ENCODE measurements at regions not wholly inside any gene's neighbourhood (a gene's known extent, or its start where the extent isn't known, plus 50 kb on each side); places are given as distances from the start of the nearest gene placed in this dataset.

GRCh38 chr11:129710423-129710822 is 105.2 kb upstream of the TMEM45B start:
- Histone ChIP-seq H4K5ac (ENCODE audit: low read depth, low read length) (no peak overlapping the region), H3K23ac (ENCODE audit: low read depth, low read length) (no peak overlapping the region), H3K27ac (ENCODE audit: insufficient read depth, low read length) (no peak overlapping the region), H2BK5ac (ENCODE audit: low read depth, low read length, poor library complexity, severe bottlenecking) (no peak overlapping the region), H4K8ac (ENCODE audit: low read depth in 2 of 2, low read length in 2 of 2) (no peak overlapping the region), H2AK9ac (replicated peaks; ENCODE audit: low read depth, low read length, poor library complexity) (no peak overlapping the region), H4K91ac (ENCODE audit: insufficient read depth, low read depth, low read length) (no peak overlapping the region), H2BK20ac (ENCODE audit: low read depth, low read length) (no peak overlapping the region), H2BK15ac (ENCODE audit: low read depth, low read length) (no peak overlapping the region), H3K18ac (ENCODE audit: low read depth, low read length) (no peak overlapping the region), H3K4me1 (ENCODE audit: control insufficient read depth, insufficient read depth, low read length) (no peaks in the 10 kb centered on the region), H3K36me3 (ENCODE audit: control insufficient read depth, insufficient read depth, low read length) (no peaks in the 10 kb centered on the region), H3K56ac (ENCODE audit: extremely low read depth, insufficient read depth, low read length) (no peak overlapping the region), H3K9me3 (ENCODE audit: control insufficient read depth, insufficient read depth, low read length) (no peaks in the 10 kb centered on the region), H4K20me1 (ENCODE audit: insufficient read depth, low read length) (no peaks in the 10 kb centered on the region), H3K4me2 (ENCODE audit: low read depth, low read length) (no peak overlapping the region), H2AK5ac (ENCODE audit: low read depth, low read length) (no peak overlapping the region), H3K4ac (ENCODE audit: low read depth, low read length) (no peak overlapping the region), H3K4me3 (ENCODE audit: insufficient read depth, low read depth, low read length) (no peak overlapping the region), H3K14ac (replicated peaks; ENCODE audit: low read depth, low read length) (no peak overlapping the region), H3K9ac (ENCODE audit: low read depth, low read length) (no peak overlapping the region), H2AFZ (replicated peaks; ENCODE audit: low read length, poor library complexity) (no peak overlapping the region), H3K27me3 (ENCODE audit: control insufficient read depth, insufficient read depth, low read length) (no peaks in the 10 kb centered on the region; the same call in 1 of the 2 replicates), H2BK120ac (ENCODE audit: low read depth, low read length) (no peak overlapping the region), H3K79me1 (ENCODE audit: low read depth in 1 of 2, low read length in 2 of 2) (no peaks in the 10 kb centered on the region), H3K9me1 (ENCODE audit: insufficient read depth, low read length) (no peaks in the 10 kb centered on the region)
- intact Hi-C loops (cut with micrococcal nuclease), result no loop called here
- ChIA-PET POLR2A (ENCODE audit: unreplicated experiment) (no interaction called here), CTCF (no interaction called here)
- TF ChIP-seq MXI1 (IDR thresholded peaks at IDR 0.05; ENCODE audit: borderline replicate concordance, low read depth, low read length), result no peak
- no peak for TF ChIP-seq RCOR1 (IDR thresholded peaks at IDR 0.05; ENCODE audit: insufficient replicate concordance, low read length)
- TF ChIP-seq FOS (IDR thresholded peaks at IDR 0.05; ENCODE audit: low read depth, low read length), result no peak
- TF ChIP-seq RFX5 (IDR thresholded peaks at IDR 0.05; ENCODE audit: low read depth, low read length), result no peak
- TF ChIP-seq CEBPB (IDR thresholded peaks at IDR 0.05; ENCODE audit: low read depth, low read length), result no peak
- TF ChIP-seq, protein P1, sequence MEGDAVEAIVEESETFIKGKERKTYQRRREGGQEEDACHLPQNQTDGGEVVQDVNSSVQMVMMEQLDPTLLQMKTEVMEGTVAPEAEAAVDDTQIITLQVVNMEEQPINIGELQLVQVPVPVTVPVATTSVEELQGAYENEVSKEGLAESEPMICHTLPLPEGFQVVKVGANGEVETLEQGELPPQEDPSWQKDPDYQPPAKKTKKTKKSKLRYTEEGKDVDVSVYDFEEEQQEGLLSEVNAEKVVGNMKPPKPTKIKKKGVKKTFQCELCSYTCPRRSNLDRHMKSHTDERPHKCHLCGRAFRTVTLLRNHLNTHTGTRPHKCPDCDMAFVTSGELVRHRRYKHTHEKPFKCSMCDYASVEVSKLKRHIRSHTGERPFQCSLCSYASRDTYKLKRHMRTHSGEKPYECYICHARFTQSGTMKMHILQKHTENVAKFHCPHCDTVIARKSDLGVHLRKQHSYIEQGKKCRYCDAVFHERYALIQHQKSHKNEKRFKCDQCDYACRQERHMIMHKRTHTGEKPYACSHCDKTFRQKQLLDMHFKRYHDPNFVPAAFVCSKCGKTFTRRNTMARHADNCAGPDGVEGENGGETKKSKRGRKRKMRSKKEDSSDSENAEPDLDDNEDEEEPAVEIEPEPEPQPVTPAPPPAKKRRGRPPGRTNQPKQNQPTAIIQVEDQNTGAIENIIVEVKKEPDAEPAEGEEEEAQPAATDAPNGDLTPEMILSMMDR (conservative IDR thresholded peaks at IDR 0.05; ENCODE audit: low read depth, low read length), result no peak
- no peak for TF ChIP-seq USF2 (IDR thresholded peaks at IDR 0.05; ENCODE audit: low read depth, low read length)
- TF ChIP-seq CHD1 (IDR thresholded peaks at IDR 0.05; ENCODE audit: low read depth, low read length), result no peak
- TF ChIP-seq, protein P2, sequence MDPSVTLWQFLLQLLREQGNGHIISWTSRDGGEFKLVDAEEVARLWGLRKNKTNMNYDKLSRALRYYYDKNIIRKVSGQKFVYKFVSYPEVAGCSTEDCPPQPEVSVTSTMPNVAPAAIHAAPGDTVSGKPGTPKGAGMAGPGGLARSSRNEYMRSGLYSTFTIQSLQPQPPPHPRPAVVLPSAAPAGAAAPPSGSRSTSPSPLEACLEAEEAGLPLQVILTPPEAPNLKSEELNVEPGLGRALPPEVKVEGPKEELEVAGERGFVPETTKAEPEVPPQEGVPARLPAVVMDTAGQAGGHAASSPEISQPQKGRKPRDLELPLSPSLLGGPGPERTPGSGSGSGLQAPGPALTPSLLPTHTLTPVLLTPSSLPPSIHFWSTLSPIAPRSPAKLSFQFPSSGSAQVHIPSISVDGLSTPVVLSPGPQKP (IDR thresholded peaks at IDR 0.05; ENCODE audit: borderline replicate concordance, low read depth, low read length), result no peak
- TF ChIP-seq MAFK (IDR thresholded peaks at IDR 0.05; ENCODE audit: low read depth, low read length), result no peak
- no peak for TF ChIP-seq SMC3 (IDR thresholded peaks at IDR 0.05; ENCODE audit: low read depth, low read length)
- WGBS, 2 experiments (ENCODE audit: extremely low coverage in 2 of 2, insufficient read length in 1 of 2), result no CpG with 5 or more reads among the region's 2 CpGs
- in situ Hi-C loops (cut with MboI; ENCODE audit: low sequenced_read_pairs), result no loop called here
- no peak for DNase-seq
- dilution Hi-C loops (cut with HindIII; ENCODE audit: low sequenced_read_pairs, unreplicated experiment), result no loop called here
- ATAC-seq (ENCODE audit: low read depth), result no peak
- BruUV-seq (replicated peaks), result no TSS peak

Data from IMR-90 (cell line).